HAP-1 (cell line): ENCODE measurements at regions not wholly inside any gene's neighbourhood (a gene's known extent, or its start where the extent isn't known, plus 50 kb on each side); places are given as distances from the start of the nearest gene placed in this dataset.
"Not testable (repeated sequence)": the region's sequence is repeated elsewhere in the genome, so short reads cannot be mapped to it uniquely, and the experiment has no call there.

ENCODE experiments used
- DNase-seq, 2 experiments: peaks; one replicate each; pipeline ENCODE4 v3.0.0-alpha.2; 2016 to 2020; ENCODE audit warnings: low spot score in 2 of 2
- H3K27me3 ChIP-seq: fragments of 250-450 bp; sonication (Bioruptor Pico); 2 replicates; pipeline ENCODE4 v1.5.1; 2020; ENCODE audit warnings: low read depth, mild to moderate bottlenecking, moderate library complexity
- H3K36me3 ChIP-seq: fragments of 250-450 bp; sonication (Bioruptor Pico); replicated peaks from 2 replicates; pipeline ENCODE4 v1.5.1; 2020; ENCODE audit warnings: mild to moderate bottlenecking
- H3K4me1 ChIP-seq: fragments of 250-450 bp; sonication (Bioruptor Pico); 2 replicates; pipeline ENCODE4 v1.5.1; 2020; ENCODE audit warnings: mild to moderate bottlenecking
- H3K4me3 ChIP-seq: fragments of 250-450 bp; sonication (Bioruptor Pico); 2 replicates; pipeline ENCODE4 v1.5.1; 2020; ENCODE audit warnings: mild to moderate bottlenecking, moderate library complexity
- H3K9me3 ChIP-seq: fragments of 250-450 bp; sonication (Bioruptor Pico); 2 replicates; pipeline ENCODE4 v1.5.1; 2020; ENCODE audit warnings: mild to moderate bottlenecking, moderate library complexity
- in situ Hi-C: fragments of 300-500 bp; cut with MboI; formaldehyde crosslinking; loops from 3 replicates; pipeline ENCODE4 v1.14.3; 2020; ENCODE audit warnings: low sequenced_read_pairs, inconsistent platforms, mixed read lengths

DNA sequence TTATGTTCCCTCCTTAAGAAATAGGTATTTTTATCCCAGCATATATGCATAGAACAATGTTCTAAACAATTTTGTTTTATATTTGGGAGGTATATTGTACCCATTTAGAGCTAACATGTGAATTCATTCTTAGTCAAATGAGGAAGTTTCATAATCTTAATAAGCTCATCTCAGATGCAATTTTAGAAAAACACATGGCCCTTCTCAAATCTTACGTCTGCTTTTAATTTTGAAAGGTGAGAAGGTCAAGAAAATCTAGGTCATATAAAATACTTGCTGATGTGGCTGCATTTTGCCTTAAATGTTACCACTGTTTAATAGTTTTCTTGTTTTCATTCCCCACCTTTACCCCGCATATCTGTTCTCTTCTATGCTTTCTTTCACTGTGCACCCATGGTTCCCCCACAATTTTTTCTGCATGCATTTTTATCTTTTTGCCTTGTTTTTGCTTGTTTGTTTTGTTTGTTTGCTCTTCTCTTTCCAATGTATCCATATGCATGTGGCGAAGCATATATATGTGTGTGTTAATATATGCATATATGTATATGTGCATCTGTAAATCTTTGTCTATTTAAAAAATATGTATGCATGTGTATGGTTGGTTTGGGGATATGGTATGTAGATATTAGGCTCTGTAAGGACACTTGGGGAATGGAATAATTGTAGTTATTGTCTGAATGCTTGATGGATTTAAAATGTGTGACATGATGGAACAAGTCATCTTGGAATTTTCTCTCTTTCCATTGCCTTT lies 317.1 kb downstream of the BCAT1 start:
- in situ Hi-C loops, result no loop called here
- Histone ChIP-seq H3K36me3 (no peaks in the 10 kb centered on the region), H3K9me3 (no peaks in the 10 kb centered on the region), H3K4me1 (peaks cover 19% of the 10 kb centered on the region), H3K4me3 (no peak overlapping the region), H3K27me3 (no peaks in the 10 kb centered on the region)
- no peak for DNase-seq

DNA sequence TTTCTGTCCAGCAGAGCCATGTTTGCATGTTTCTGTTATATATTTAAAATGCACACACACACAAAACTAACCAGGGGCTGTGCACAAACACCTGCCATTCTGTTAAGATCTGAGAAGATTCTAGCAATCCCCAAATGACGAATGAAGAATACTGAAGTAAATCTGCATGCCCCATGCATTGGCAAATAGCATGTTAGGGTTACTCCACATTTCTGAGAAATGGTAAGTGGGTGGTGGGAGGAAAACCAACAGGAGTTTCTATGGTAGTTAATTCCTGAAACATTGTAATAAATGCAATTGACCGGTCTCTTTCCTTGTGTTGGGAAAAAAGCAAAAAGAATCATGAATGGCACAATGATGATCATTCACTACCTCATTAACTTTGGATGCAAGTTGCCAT lies 318.0 kb downstream of the BCAT1 start:
- in situ Hi-C loops, result no loop called here
- no peak overlapping the region for H3K4me3 ChIP-seq
- H3K27me3 ChIP-seq, result no peaks in the 10 kb centered on the region
- no peaks in the 10 kb centered on the region for H3K9me3 ChIP-seq
- no peaks in the 10 kb centered on the region for H3K36me3 ChIP-seq
- H3K4me1 ChIP-seq, result peaks cover 10% of the 10 kb centered on the region
- no peak for DNase-seq

DNA sequence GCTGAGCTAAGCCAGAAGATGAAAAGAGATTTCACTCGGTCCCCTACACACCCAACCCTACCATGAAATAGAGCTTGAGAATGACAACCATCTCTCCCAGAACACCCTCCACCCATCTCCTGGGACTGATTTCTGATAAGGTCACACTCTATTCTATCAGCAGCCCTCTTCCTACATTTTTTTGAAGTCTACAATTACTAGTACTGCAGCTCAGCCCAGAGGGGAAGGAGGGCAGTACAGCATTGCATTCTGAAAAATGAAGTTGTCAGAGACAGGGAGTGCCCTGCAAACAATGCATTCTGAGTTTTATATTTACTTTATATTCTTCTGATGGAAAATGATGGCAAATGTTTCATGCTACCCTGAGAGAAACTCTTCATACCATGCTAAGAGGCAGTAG lies 318.5 kb downstream of the BCAT1 start:
- DNase-seq, result no peak
- in situ Hi-C loops, result no loop called here
- Histone ChIP-seq H3K27me3 (no peaks in the 10 kb centered on the region), H3K4me3 (no peak overlapping the region), H3K9me3 (no peaks in the 10 kb centered on the region), H3K4me1 (peaks cover 6% of the 10 kb centered on the region), H3K36me3 (no peaks in the 10 kb centered on the region)

DNA sequence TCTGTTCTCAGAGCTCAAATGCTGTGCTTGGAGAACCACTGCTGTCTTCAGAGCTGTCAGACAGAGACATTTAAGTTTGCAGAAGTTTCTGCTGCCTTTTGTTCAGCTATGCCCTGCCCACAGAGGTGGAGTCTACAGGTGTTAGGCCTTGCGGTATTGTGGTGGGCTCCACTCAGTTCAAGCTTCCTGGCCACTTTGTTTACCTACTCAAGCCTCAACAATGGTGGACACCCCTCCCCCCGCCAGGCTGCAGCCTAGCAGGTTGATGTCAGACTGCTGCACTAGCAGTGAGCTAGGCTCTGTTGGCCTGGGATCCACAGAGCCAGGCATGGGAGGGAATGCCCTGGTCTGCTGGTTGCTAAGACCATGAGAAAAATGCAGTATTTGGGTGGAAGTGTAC lies 323.8 kb downstream of the BCAT1 start:
- Histone ChIP-seq H3K27me3 (no peaks in the 10 kb centered on the region), H3K4me3 (no peak overlapping the region), H3K36me3 (no peaks in the 10 kb centered on the region), H3K4me1 (no peaks in the 10 kb centered on the region), H3K9me3 (0 out of 2 replicates have a peak, but pooled peaks cover under 1% of the 10 kb centered on the region)
- no peak for DNase-seq
- in situ Hi-C loops, result no loop called here

DNA sequence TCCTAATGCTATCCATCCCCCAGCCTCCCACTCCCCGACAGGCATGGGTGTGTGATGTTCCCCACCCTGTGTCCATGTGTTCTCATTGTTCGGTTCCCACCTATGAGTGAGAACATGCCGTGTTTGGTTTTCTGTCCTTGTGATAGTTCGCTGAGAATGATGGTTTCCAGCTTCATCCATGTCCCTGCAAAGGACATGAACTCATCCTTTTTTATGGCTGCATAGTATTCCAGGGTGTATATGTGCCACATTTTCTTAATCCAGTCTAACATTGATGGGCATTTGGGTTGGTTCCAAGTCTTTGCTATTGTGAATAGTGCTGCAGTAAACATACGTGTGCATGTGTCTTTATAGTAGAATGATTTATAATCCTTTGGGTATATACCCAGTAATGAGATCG lies 328.9 kb downstream of the BCAT1 start:
- H3K27me3 ChIP-seq, H3K4me3 ChIP-seq, H3K9me3 ChIP-seq, DNase-seq, H3K36me3 ChIP-seq, H3K4me1 ChIP-seq, in situ Hi-C loops: not testable (repeated sequence)

DNA sequence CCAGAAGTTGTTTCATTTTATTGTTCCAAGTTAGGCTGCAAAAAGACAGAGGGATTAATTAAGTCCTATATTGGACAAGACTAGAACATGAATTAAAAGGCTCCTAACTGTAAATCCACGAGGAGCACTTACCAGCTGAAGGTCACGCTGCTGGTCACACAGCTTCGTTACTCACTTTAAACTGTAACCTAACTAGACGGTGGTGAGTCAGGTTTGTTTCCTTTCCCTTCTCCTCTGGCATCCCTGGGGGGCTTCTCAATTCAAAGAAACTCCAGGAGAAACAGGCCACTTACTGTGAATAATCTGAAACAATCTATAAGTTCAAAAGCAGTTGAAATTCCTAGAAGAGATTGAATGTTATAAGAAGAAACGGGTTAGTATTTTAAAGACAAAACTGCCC lies 331.4 kb downstream of the BCAT1 start:
- DNase-seq, result no peak
- no peak overlapping the region for H3K4me3 ChIP-seq
- 0 out of 2 replicates have a peak, but pooled peaks cover 2% of the 10 kb centered on the region for H3K9me3 ChIP-seq
- 0 out of 2 replicates have a peak, but pooled peaks cover 2% of the 10 kb centered on the region for H3K4me1 ChIP-seq
- in situ Hi-C loops, result no loop called here
- no peaks in the 10 kb centered on the region for H3K36me3 ChIP-seq
- H3K27me3 ChIP-seq, result no peaks in the 10 kb centered on the region

DNA sequence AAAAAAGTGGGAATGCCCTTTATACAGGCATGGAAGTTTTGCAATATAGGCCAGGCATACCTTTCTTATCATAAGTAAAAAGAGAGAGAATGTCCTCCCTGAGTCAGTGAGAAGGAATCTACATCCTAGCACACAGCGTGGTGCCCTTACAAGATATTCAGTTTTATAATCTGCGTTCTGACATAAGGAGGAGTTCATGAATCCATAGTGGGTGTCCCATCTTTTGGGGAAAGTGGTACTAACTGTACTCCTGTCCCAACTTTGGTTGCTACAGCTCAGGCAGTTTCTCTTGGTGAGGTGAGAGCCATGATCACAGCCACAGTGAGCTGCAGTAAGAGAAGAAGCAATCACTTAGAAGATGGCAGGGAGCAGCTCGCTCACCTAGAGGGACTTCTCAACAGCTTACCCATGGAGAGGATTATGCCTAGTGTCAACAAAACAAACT lies 332.9 kb downstream of the BCAT1 start:
- Histone ChIP-seq H3K4me1 (0 out of 2 replicates have a peak, but pooled peaks cover 2% of the 10 kb centered on the region), H3K27me3 (no peaks in the 10 kb centered on the region), H3K9me3 (0 out of 2 replicates have a peak, but pooled peaks cover 2% of the 10 kb centered on the region), H3K4me3 (no peak overlapping the region), H3K36me3 (no peaks in the 10 kb centered on the region)
- in situ Hi-C loops, result no loop called here
- no peak for DNase-seq

DNA sequence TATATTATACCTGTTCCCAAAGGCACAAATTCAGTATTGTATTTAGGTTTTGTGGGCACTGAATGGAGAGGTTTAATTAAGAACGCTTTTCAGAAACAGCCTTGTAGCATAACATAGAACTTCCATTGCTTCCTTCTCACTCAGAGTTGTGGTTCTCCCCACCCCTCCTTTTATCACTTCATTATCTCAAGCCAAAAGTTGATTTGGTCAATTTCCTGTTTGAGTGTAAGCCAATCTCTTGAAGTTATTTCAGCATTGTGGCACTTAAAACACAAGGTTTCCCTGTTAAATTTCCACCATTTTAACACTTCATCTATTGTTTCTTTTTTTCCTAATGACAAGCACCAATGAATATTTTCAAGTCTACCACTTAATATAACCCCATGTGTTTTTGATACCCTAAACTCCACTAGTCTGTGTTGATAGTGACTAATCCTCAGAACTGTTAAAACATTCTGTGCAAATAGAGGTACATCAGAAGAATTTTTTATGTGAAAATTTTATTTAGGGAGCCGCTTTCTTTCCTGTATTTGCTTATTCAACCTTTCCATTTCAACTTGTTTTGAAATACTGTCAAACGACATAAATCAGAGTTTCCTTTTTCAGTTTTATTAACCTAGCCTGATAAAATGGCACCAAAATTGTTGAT lies 340.1 kb downstream of the BCAT1 start:
- H3K4me1 ChIP-seq, result no peaks in the 10 kb centered on the region
- no peaks in the 10 kb centered on the region for H3K36me3 ChIP-seq
- no peaks in the 10 kb centered on the region for H3K9me3 ChIP-seq
- in situ Hi-C loops, result no loop called here
- DNase-seq, result no peak
- no peaks in the 10 kb centered on the region for H3K27me3 ChIP-seq
- no peak overlapping the region for H3K4me3 ChIP-seq

DNA sequence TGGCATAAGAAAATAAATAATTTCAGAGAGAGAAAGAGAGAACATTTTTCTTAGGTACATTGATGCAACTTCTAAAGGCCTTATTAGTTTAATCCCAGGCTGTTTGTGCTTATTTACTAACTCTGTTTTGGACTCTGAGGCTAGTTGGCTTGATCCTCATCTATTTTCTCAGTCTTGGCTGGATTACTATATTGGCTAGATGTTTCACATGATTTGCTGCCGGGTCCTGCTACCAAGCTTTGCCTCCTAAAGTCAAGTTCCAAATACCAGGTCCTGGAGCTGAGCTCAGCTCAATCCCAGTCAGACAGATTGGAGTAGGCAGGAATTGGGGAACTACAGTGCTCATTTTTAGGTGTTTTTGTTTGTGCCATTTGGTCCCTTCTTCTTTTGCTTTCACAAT lies 340.8 kb downstream of the BCAT1 start:
- no peaks in the 10 kb centered on the region for H3K9me3 ChIP-seq
- DNase-seq, result no peak
- H3K4me1 ChIP-seq, result no peaks in the 10 kb centered on the region
- H3K27me3 ChIP-seq, result no peaks in the 10 kb centered on the region
- no peak overlapping the region for H3K4me3 ChIP-seq
- in situ Hi-C loops, result no loop called here
- H3K36me3 ChIP-seq, result no peaks in the 10 kb centered on the region

DNA sequence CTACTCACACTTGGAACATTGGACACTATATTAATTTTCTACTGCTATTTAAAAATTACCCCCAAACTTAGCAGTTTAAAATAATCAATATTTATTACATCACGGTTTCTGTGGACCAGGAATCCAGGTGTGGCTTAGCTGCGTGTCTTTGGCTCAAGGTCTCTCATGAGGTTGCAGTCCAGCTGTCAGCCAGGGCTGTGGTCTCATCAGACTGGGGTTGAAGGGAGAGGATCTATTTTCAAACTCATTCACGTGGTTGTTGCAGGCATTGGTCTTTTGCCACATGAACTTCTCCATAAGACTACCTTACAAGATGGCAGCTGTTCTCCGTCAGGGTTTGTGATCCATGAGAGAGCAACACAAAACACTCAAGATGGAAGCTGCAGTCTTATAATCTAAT lies 343.0 kb downstream of the BCAT1 start:
- Histone ChIP-seq H3K4me3 (no peak overlapping the region), H3K27me3 (no peaks in the 10 kb centered on the region), H3K4me1 (no peaks in the 10 kb centered on the region), H3K36me3 (no peaks in the 10 kb centered on the region), H3K9me3 (no peaks in the 10 kb centered on the region)
- in situ Hi-C loops, result no loop called here
- DNase-seq, result no peak

DNA sequence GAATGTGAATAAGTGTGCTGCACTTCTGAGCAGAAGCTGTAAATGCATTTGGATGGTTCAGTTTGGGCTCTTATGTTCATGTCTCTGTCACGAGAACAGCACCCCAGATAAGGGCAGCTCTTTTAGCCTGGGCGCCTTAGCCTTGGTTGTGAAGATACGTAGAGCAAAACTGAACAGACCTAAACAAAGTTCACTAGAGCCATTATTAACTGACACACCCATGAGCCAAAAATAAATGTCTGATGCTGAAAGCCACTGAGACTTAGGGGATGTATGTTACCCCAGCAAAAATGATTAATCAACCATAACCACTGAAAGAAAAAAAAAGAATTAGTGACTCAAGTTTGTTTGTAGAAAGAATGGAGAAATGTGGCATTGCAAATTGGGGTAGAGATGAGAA lies 343.4 kb downstream of the BCAT1 start:
- in situ Hi-C loops, result no loop called here
- Histone ChIP-seq H3K9me3 (no peaks in the 10 kb centered on the region), H3K4me1 (no peaks in the 10 kb centered on the region), H3K4me3 (no peak overlapping the region), H3K36me3 (no peaks in the 10 kb centered on the region), H3K27me3 (no peaks in the 10 kb centered on the region)
- DNase-seq, result no peak

DNA sequence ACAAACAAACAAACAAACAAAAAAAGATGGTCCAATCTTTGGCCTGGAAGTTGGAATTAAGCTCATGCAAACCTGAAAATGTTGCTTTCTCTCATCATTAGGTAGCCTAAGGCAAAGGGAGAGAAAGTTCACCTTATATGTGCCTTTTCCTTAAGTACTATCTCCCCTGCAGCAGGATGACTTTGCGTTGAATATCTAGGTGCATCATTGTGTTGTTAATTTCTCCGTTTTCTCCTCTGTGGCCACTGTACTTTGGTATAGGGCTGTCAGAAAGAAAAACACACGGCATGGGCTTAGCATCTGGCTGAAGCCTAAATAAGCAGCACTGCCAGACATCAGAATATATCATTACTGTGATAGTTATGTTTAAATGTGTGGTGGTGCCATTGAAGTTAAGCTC lies 345.5 kb downstream of the BCAT1 start:
- no peaks in the 10 kb centered on the region for H3K4me1 ChIP-seq
- no peak for DNase-seq
- in situ Hi-C loops, result no loop called here
- H3K4me3 ChIP-seq, result no peak overlapping the region
- H3K9me3 ChIP-seq, result no peaks in the 10 kb centered on the region
- no peaks in the 10 kb centered on the region for H3K36me3 ChIP-seq
- no peaks in the 10 kb centered on the region for H3K27me3 ChIP-seq

DNA sequence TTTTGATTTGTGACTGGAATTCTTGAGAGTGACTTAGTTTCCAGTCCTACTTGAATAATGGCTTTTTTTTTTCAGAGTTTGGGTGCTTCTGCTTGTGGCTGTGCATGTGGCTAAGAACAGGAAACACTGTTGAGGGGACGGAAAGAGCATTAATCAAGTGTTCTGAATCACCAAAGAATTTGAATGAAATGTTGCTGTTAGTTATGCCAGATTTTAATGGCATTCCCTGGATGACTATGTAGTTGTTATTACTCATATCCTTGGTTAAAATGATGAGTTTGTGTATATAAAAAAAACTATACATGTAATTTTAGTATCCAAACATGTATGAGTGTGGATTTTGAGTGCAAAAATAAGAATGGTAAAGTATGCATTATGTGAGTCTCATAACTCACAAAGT lies 347.9 kb downstream of the BCAT1 start:
- Histone ChIP-seq H3K4me3 (no peak overlapping the region), H3K4me1 (no peaks in the 10 kb centered on the region), H3K9me3 (no peaks in the 10 kb centered on the region), H3K27me3 (no peaks in the 10 kb centered on the region), H3K36me3 (no peaks in the 10 kb centered on the region)
- in situ Hi-C loops, result no loop called here
- no peak for DNase-seq

DNA sequence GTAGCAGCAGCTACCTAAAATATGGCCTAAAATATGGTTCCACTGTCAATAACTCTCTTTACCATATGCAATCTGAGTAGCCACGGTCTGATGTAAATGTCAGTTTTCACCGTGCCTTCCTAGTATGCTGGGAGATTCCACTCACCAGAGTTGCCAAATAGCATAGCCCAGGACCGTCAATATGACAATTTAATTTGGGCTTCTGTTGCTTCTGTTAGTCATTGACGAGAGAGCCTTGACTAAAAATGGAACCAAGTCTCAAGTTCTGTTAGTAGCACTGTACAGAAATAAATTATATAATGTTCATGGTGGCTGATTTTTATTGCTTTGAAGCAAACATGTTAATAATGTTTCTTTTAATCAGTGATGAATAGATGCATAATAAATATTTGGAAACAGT lies 348.4 kb downstream of the BCAT1 start:
- in situ Hi-C loops, result no loop called here
- no peaks in the 10 kb centered on the region; the same call in none of the 2 replicates for H3K4me1 ChIP-seq
- no peak for DNase-seq

More for the DNA sequence above, 348.4 kb downstream of the BCAT1 start:
- no peaks in the 10 kb centered on the region for H3K9me3 ChIP-seq
- H3K36me3 ChIP-seq, result no peaks in the 10 kb centered on the region
- no peaks in the 10 kb centered on the region for H3K27me3 ChIP-seq
- H3K4me3 ChIP-seq, result no peak overlapping the region
